HG03469 (cell line): ENCODE measurements at regions not wholly inside any gene's neighbourhood (a gene's known extent, or its start where the extent isn't known, plus 50 kb on each side); places are given as distances from the start of the nearest gene placed in this dataset.
A peak's percentile ranks its signal among the peaks of the same experiment; 100 is the strongest.
"Not testable (repeated sequence)": the region's sequence is repeated elsewhere in the genome, so short reads cannot be mapped to it uniquely, and the experiment has no call there.

Experiments used
- ATAC-seq: cut with Tn5 transposase; IDR thresholded peaks from one replicate; pipeline ENCODE4 v1.9.1; 2021; ENCODE audit warnings: mild to moderate bottlenecking, moderate library complexity, moderate number of reproducible peaks; ENCODE audit not compliant: unreplicated experiment

- no peak for ATAC-seq
Measured at GRCh38 chr4:44988011-44988410, 261.7 kb upstream of the GNPDA2 start.

- no peak for ATAC-seq
Measured at GRCh38 chr4:44985938-44986337, 259.6 kb upstream of the GNPDA2 start.

- ATAC-seq, result no peak
Measured at GRCh38 chr4:44985152-44985551, 258.8 kb upstream of the GNPDA2 start.

- ATAC-seq, result no peak
Measured at GRCh38 chr4:44984083-44984482, 257.7 kb upstream of the GNPDA2 start.

GRCh38 chr4:44983083-44983482, 256.7 kb upstream of the GNPDA2 start:
- no peak for ATAC-seq

GRCh38 chr4:44978020-44978419, 251.7 kb upstream of the GNPDA2 start:
- no peak for ATAC-seq

- ATAC-seq, result no peak
Measured at GRCh38 chr4:44965435-44966095, 239.2 kb upstream of the GNPDA2 start.

- ATAC-seq, result not testable (repeated sequence)
Measured at GRCh38 chr4:44964086-44964485, 237.7 kb upstream of the GNPDA2 start.

- no peak for ATAC-seq
Measured at GRCh38 chr4:44961001-44961755, 234.8 kb upstream of the GNPDA2 start.

- ATAC-seq, result no peak
Measured at GRCh38 chr4:44931720-44932119, 205.4 kb upstream of the GNPDA2 start.

GRCh38 chr4:44928785-44929184, 202.4 kb upstream of the GNPDA2 start:
- no peak for ATAC-seq

GRCh38 chr4:44927399-44928380, 201.3 kb upstream of the GNPDA2 start:
- ATAC-seq, result peak; percentile 61

- no peak for ATAC-seq
Measured at GRCh38 chr4:44916411-44916810, 190.1 kb upstream of the GNPDA2 start.

- no peak for ATAC-seq
Measured at GRCh38 chr4:44914748-44915147, 188.4 kb upstream of the GNPDA2 start.

GRCh38 chr4:44914223-44914622, 187.9 kb upstream of the GNPDA2 start:
- ATAC-seq, result no peak

GRCh38 chr4:44912980-44913379, 186.6 kb upstream of the GNPDA2 start:
- ATAC-seq, result no peak

- no peak for ATAC-seq
Measured at GRCh38 chr4:44908565-44908964, 182.2 kb upstream of the GNPDA2 start.

- no peak for ATAC-seq
Measured at GRCh38 chr4:44872246-44872645, 145.9 kb upstream of the GNPDA2 start.

GRCh38 chr4:44871133-44871532, 144.8 kb upstream of the GNPDA2 start:
- ATAC-seq, result no peak

GRCh38 chr4:44869985-44870384, 143.6 kb upstream of the GNPDA2 start:
- ATAC-seq, result no peak

GRCh38 chr4:44869222-44869882, 143.0 kb upstream of the GNPDA2 start:
- no peak for ATAC-seq
